Liver (tissue), 8 donors: ENCODE measurements at regions not wholly inside any gene's neighbourhood (a gene's known extent, or its start where the extent isn't known, plus 50 kb on each side); places are given as distances from the start of the nearest gene placed in this dataset.

Experiments used
- DNase-seq: peaks from one replicate; pipeline ENCODE4 v3.0.0-alpha.2; 2017; ENCODE audit warnings: low spot score
- H3K27ac ChIP-seq, 2 donors: one replicate each; pipeline ENCODE4 v1.7.0; 2013; ENCODE audit warnings: inconsistent platforms in 2 of 2, low read length in 2 of 2, control low read depth in 1 of 2, low read depth in 1 of 2, mild to moderate bottlenecking in 1 of 2
- H3K27me3 ChIP-seq, 4 donors: one replicate each; pipeline versions ENCODE4 v1.6.1 to v1.7.0; 2013; ENCODE audit warnings: low read length in 3 of 4, inconsistent platforms in 1 of 4, mild to moderate bottlenecking in 1 of 4, moderate library complexity in 1 of 4; ENCODE audit not compliant: control insufficient read depth in 4 of 4, insufficient read depth in 4 of 4
- H3K36me3 ChIP-seq, 4 donors: one replicate each; pipeline versions ENCODE4 v1.6.1 to v1.7.0; 2013; ENCODE audit warnings: low read length in 3 of 4, mild to moderate bottlenecking in 3 of 4, low read depth in 1 of 4, moderate library complexity in 1 of 4; ENCODE audit not compliant: control insufficient read depth in 4 of 4, insufficient read depth in 3 of 4
- H3K4me1 ChIP-seq, 4 donors: one replicate each; pipeline versions ENCODE4 v1.6.1 to v1.7.0; 2013; ENCODE audit warnings: low read length in 3 of 4, mild to moderate bottlenecking in 3 of 4, moderate library complexity in 1 of 4; ENCODE audit not compliant: control insufficient read depth in 4 of 4, insufficient read depth in 4 of 4
- H3K4me3 ChIP-seq, 3 donors: one replicate each; pipeline versions ENCODE4 v1.6.1 to v1.7.0; 2013; ENCODE audit warnings: low read length in 3 of 3, control low read depth in 1 of 3, low read depth in 1 of 3, mild to moderate bottlenecking in 1 of 3
- H3K9ac ChIP-seq, 2 donors: one replicate each; pipeline ENCODE4 v1.7.0; 2013; ENCODE audit warnings: low read length in 2 of 2, mild to moderate bottlenecking in 2 of 2, moderate library complexity in 2 of 2, control low read depth in 1 of 2, low read depth in 1 of 2
- H3K9me3 ChIP-seq, 4 donors: one replicate each; pipeline versions ENCODE4 v1.6.1 to v1.7.0; 2013; ENCODE audit warnings: low read length in 3 of 4; ENCODE audit not compliant: control insufficient read depth in 4 of 4
- ATF3 ChIP-seq: IDR thresholded peaks from 2 replicates; pipeline ENCODE4 v1.6.1; 2016; ENCODE audit warnings: antibody characterized with exemption
- CTCF ChIP-seq: fragments of 150-350 bp; IDR thresholded peaks from 2 replicates; pipeline ENCODE4 v1.5.1; 2017; ENCODE audit warnings: improper control_type of control experiment, low read depth, low read length; ENCODE audit not compliant: missing input control
- EGR1 ChIP-seq, 2 donors: IDR thresholded peaks; 2 replicates each; pipeline ENCODE4 v1.6.1; 2016 to 2018; ENCODE audit warnings: antibody characterized with exemption in 2 of 2, low read depth in 2 of 2
- FOXA1 ChIP-seq: IDR thresholded peaks from 2 replicates; pipeline ENCODE4 v1.6.1; 2016; ENCODE audit warnings: antibody characterized with exemption
- FOXA2 ChIP-seq: IDR thresholded peaks from 2 replicates; pipeline ENCODE4 v1.6.1; 2016; ENCODE audit warnings: antibody characterized with exemption
- GABPA ChIP-seq, 2 donors: IDR thresholded peaks in 1 of 2; conservative IDR thresholded peaks in 1 of 2; 2 replicates each; pipeline ENCODE4 v1.6.1; 2016; ENCODE audit warnings: antibody characterized with exemption in 2 of 2, mild to moderate bottlenecking in 1 of 2, moderate library complexity in 1 of 2
- HNF4A ChIP-seq, 2 donors: conservative IDR thresholded peaks; 2 replicates each; pipeline ENCODE4 v1.6.1; 2016; ENCODE audit warnings: antibody characterized with exemption in 2 of 2, mild to moderate bottlenecking in 2 of 2
- HNF4G ChIP-seq: IDR thresholded peaks from 2 replicates; pipeline ENCODE4 v1.6.1; 2016; ENCODE audit warnings: antibody characterized with exemption
- JUND ChIP-seq, 2 donors: IDR thresholded peaks; 2 replicates each; pipeline ENCODE4 v1.6.1; 2016; ENCODE audit warnings: antibody characterized with exemption in 2 of 2
- MAX ChIP-seq: IDR thresholded peaks from 2 replicates; pipeline ENCODE4 v1.6.1; 2016; ENCODE audit warnings: antibody characterized with exemption
- NR2F2 ChIP-seq: IDR thresholded peaks from 2 replicates; pipeline ENCODE4 v1.6.1; 2016; ENCODE audit warnings: antibody characterized with exemption
- RAD21 ChIP-seq, 2 donors: IDR thresholded peaks; 2 replicates each; pipeline ENCODE4 v1.6.1; 2016; ENCODE audit warnings: antibody characterized with exemption in 2 of 2, mild to moderate bottlenecking in 2 of 2
- REST ChIP-seq: IDR thresholded peaks from 2 replicates; pipeline ENCODE4 v1.6.1; 2016; ENCODE audit warnings: antibody characterized with exemption, mild to moderate bottlenecking
- RXRA ChIP-seq, 2 donors: IDR thresholded peaks; 2 replicates each; pipeline ENCODE4 v1.6.1; 2017 to 2018; ENCODE audit warnings: antibody characterized with exemption in 2 of 2, mild to moderate bottlenecking in 1 of 2
- SP1 ChIP-seq: IDR thresholded peaks from 2 replicates; pipeline ENCODE4 v1.6.1; 2018; ENCODE audit warnings: antibody characterized with exemption, mild to moderate bottlenecking
- TAF1 ChIP-seq: conservative IDR thresholded peaks from 2 replicates; pipeline ENCODE4 v1.6.1; 2016; ENCODE audit warnings: antibody characterized with exemption, mild to moderate bottlenecking
- YY1 ChIP-seq: IDR thresholded peaks from 2 replicates; pipeline ENCODE4 v1.6.1; 2016; ENCODE audit warnings: antibody characterized with exemption, mild to moderate bottlenecking
- ZBTB33 ChIP-seq: IDR thresholded peaks from 2 replicates; pipeline ENCODE4 v1.6.1; 2016; ENCODE audit warnings: antibody characterized with exemption
- WGBS: extraction: QIAGEN DNeasy Blood & Tissue Kit; methylation state at CpG from one replicate; pipeline ENCODE4 v1.1.7; 2013; 5-methylcytosine and 5-hydroxymethylcytosine counted together
- donor health status: healthy.
- donor health status: healthy.
- donor health status: healthy.
- donor health status: healthy.
- donor health status: healthy.

DNA sequence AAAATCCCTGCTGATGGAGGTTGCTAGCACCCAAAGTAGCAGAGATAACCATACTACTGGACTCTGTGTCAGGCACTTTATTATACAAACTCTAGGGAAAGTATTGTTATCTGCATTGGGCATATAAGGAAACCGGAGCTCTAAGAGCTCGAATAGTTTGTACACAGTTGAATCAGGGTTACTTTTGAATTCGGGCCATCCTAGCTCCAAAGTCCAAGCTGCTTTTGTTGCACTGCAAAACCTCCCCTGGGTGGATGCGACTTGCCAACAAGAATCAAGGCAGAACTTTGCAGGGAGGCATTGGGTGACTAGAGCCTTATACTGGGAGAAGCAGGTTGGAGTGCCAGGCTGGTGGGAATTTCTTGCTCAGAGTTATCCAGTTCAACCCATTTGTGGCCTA lies 435.1 kb downstream of the SPATA31D1 start:
- no peak for DNase-seq
- Histone ChIP-seq H3K36me3 (no peaks in the 10 kb centered on the region), H3K9me3 (no peaks in the 10 kb centered on the region), H3K27ac (no peak overlapping the region), H3K4me1 (peaks cover 2 to 31% (median 28%) of the 10 kb centered on the region in 4 donors), H3K4me3 (no peak overlapping the region), H3K27me3 (no peaks in the 10 kb centered on the region), H3K9ac (peak overlapping the region in 1 of 2 donors; percentile 21)
- TF ChIP-seq EGR1 (IDR thresholded peaks at IDR 0.05; ENCODE audit: low read depth in 2 of 2) (no peak), CTCF (no peak), RAD21 (IDR thresholded peaks at IDR 0.05) (peak; percentile 51 to 63), TAF1 (no peak), HNF4A (conservative IDR thresholded peaks at IDR 0.05) (peak; percentile 92 to 95), YY1 (no peak), RXRA (IDR thresholded peaks at IDR 0.05) (peak; percentile 71 to 72), JUND (IDR thresholded peaks at IDR 0.05) (no peak), REST (no peak), FOXA1 (no peak), NR2F2 (no peak), ATF3 (no peak), FOXA2 (no peak), MAX (no peak), HNF4G (peak; percentile 73), SP1 (peak; percentile 85), GABPA (IDR thresholded peaks at IDR 0.05 in 1 of 2, conservative IDR thresholded peaks at IDR 0.05 in 1 of 2) (no peak), ZBTB33 (no peak)
- 31% methylated on average over 4 of the region's 4 CpGs for WGBS
